ENCODE measurements at regions not wholly inside any gene's neighbourhood (a gene's known extent, or its start where the extent isn't known, plus 50 kb on each side); places are given as distances from the start of the nearest gene placed in this dataset.

GRCh38 chr22:47995718-47996117 lies 1233.3 kb downstream of the TBC1D22A start:
- peaks cover 0 to 3% (median 0%) of the 10 kb centered on the region in 4 donors for H3K4me1 ChIP-seq
- H3K4me3 ChIP-seq, result no peak overlapping the region
- TF ChIP-seq POLR2AphosphoS5 (IDR thresholded peaks at IDR 0.05) (no peak), POLR2A (IDR thresholded peaks at IDR 0.05) (no peak), CTCF (IDR thresholded peaks at IDR 0.05) (no peak), EP300 (IDR thresholded peaks at IDR 0.05) (no peak)
- H3K9me3 ChIP-seq, result no peaks in the 10 kb centered on the region
- 83 to 87% methylated on average over 8 of the region's 8 CpGs for WGBS, 2 donors
- peaks cover 0 to 1% (median 0%) of the 10 kb centered on the region in 3 donors for H3K27me3 ChIP-seq
- no peaks in the 10 kb centered on the region for H3K36me3 ChIP-seq
- intact Hi-C loops (cut with DNase I), result no loop called here
- H3K27ac ChIP-seq, result no peak overlapping the region
- no peak for DNase-seq

- Histone ChIP-seq H3K4me1 (peaks cover 0 to 7% (median 0%) of the 10 kb centered on the region in 4 donors), H3K4me3 (no peak overlapping the region), H3K9me3 (no peaks in the 10 kb centered on the region), H3K27ac (no peak overlapping the region), H3K27me3 (no peaks in the 10 kb centered on the region), H3K36me3 (no peaks in the 10 kb centered on the region)
- 87 to 94% methylated on average over 17 of the region's 17 CpGs for WGBS, 2 donors
- no peak for DNase-seq
- TF ChIP-seq EP300 (IDR thresholded peaks at IDR 0.05), result no peak
- intact Hi-C loops (cut with DNase I), result no loop called here
Observed at GRCh38 chr22:47995264-47995627, 1232.8 kb downstream of the TBC1D22A start.

- H3K9me3 ChIP-seq, result no peaks in the 10 kb centered on the region
- no peaks in the 10 kb centered on the region for H3K27me3 ChIP-seq
- H3K4me1 ChIP-seq, result peaks cover 0 to 7% (median 0%) of the 10 kb centered on the region in 4 donors
- TF ChIP-seq EP300 (IDR thresholded peaks at IDR 0.05) (no peak), POLR2A (IDR thresholded peaks at IDR 0.05) (no peak), POLR2AphosphoS5 (IDR thresholded peaks at IDR 0.05) (no peak), CTCF (IDR thresholded peaks at IDR 0.05) (no peak)
- WGBS, 2 donors, result 87 to 88% methylated on average over 11 of the region's 11 CpGs
- H3K36me3 ChIP-seq, result no peaks in the 10 kb centered on the region
- H3K4me3 ChIP-seq, result no peak overlapping the region
- no peak for DNase-seq
- intact Hi-C loops (cut with DNase I), result no loop called here
- no peak overlapping the region for H3K27ac ChIP-seq
Observed at GRCh38 chr22:47994601-47995263, 1232.3 kb downstream of the TBC1D22A start.

- H3K27me3 ChIP-seq, result no peaks in the 10 kb centered on the region
- peaks cover 0 to 7% (median 0%) of the 10 kb centered on the region in 4 donors for H3K4me1 ChIP-seq
- intact Hi-C loops (cut with DNase I), result no loop called here
- H3K27ac ChIP-seq, result no peak overlapping the region
- no peak for TF ChIP-seq POLR2AphosphoS5 (IDR thresholded peaks at IDR 0.05)
- TF ChIP-seq POLR2A (IDR thresholded peaks at IDR 0.05), result no peak
- TF ChIP-seq EP300 (IDR thresholded peaks at IDR 0.05), result no peak
- no peak for TF ChIP-seq CTCF (IDR thresholded peaks at IDR 0.05)
- DNase-seq, result no peak
- no peaks in the 10 kb centered on the region for H3K9me3 ChIP-seq
- WGBS, 2 donors, result 81 to 84% methylated on average over 3 of the region's 3 CpGs
- no peak overlapping the region for H3K4me3 ChIP-seq
- H3K36me3 ChIP-seq, result no peaks in the 10 kb centered on the region
Observed at GRCh38 chr22:47994045-47994444, 1231.6 kb downstream of the TBC1D22A start.

GRCh38 chr22:47990481-47990880 lies 1228.0 kb downstream of the TBC1D22A start:
- no peak for DNase-seq
- H3K27me3 ChIP-seq, result no peaks in the 10 kb centered on the region
- no peak overlapping the region for H3K4me3 ChIP-seq
- intact Hi-C loops (cut with DNase I), result no loop called here
- TF ChIP-seq POLR2A (IDR thresholded peaks at IDR 0.05), result no peak
- no peak for TF ChIP-seq CTCF (IDR thresholded peaks at IDR 0.05)
- no peak for TF ChIP-seq POLR2AphosphoS5 (IDR thresholded peaks at IDR 0.05)
- no peak for TF ChIP-seq EP300 (IDR thresholded peaks at IDR 0.05)
- H3K27ac ChIP-seq, result no peak overlapping the region
- peaks cover 0 to 10% (median 1%) of the 10 kb centered on the region in 4 donors for H3K9me3 ChIP-seq
- peaks cover 0 to 7% (median 0%) of the 10 kb centered on the region in 4 donors for H3K4me1 ChIP-seq
- WGBS, 2 donors, result 13 to 56% methylated on average over 3 of the region's 3 CpGs
- H3K36me3 ChIP-seq, result no peaks in the 10 kb centered on the region
